NCI-H128 (cell line): ENCODE measurements at regions not wholly inside any gene's neighbourhood (a gene's known extent, or its start where the extent isn't known, plus 50 kb on each side); places are given as distances from the start of the nearest gene placed in this dataset.
"Not testable (repeated sequence)": the region's sequence is repeated elsewhere in the genome, so short reads cannot be mapped to it uniquely, and the experiment has no call there.

ENCODE experiments used
- DNase-seq: peaks from one replicate; lab custom pipeline; 2025; ENCODE audit not compliant: unreplicated experiment; lab: John Stamatoyannopoulos, UW

DNA sequence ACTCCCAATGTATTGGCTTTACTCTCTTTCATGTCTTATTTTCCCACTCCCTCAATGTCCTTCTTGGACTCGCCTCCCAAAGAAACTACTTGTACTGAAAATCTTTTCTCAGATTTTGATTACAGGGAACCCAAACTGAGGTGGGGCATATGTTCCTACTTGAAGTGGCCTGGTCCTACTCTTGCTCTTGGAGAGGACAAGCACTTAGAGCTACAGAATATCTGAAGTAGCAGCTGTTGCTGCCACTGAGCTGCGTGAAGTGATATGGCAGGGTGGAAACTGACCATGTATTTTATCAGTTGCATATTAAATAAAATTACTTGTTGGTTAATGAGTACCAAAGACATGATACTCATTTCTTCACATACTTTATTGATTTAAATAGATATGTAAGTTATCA, 129.5 kb downstream of the TSEN15 start:
- no peak for DNase-seq

DNA sequence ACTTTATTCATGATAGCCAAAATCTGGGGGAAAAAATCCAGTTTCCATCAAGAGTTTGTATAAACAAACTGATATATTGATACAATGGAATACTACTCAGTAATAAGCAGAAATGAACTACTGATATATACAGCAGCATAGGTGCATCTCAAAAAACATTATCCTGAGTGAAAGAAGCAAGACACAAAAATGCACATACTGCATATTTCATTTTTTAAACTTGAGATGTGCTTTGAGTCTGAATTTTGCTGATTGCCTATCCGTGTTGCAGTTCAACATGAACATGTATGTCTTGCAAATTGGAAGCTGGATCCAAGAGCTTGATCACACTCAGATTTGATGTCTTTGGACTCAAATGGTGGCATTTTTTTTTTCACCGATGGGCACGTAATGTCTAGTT, 132.4 kb downstream of the TSEN15 start:
- no peak for DNase-seq

DNA sequence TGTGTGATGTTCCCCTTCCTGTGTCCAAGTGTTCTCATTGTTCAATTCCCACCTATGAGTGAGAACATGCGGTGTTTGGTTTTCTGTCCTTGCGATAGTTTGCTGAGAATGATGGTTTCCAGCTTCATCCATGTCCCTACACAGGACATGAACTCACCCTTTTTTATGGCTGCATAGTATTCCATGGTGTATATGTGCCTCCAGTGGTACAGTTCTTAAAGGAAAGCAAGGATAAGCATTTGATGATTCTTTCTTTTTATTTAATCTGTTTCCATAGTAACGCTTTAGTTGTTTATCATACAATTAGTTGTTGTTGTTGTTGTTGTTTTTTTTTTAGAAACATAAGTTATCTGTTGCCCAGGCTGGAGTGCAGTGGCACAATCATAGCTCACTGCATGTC, 133.1 kb downstream of the TSEN15 start:
- not testable (repeated sequence) for DNase-seq

DNA sequence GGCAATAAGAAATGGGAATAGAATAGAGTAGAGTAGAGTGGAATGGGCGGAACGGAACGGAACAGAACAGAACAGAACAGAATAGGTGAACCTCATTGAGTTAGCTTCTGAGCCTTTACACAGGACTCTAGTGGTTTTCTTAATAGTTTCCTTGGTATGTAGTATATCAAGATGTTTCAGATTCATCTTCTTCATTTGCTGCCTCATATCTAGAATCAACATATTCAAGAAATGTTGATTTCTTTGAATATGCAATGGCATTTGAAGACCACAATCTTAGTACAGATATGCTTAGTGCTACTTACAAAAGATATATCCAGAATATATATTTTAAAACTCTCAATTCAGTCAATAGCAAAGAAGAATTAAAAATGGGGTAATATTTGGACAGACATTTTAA, 133.8 kb downstream of the TSEN15 start:
- DNase-seq: no peak

DNA sequence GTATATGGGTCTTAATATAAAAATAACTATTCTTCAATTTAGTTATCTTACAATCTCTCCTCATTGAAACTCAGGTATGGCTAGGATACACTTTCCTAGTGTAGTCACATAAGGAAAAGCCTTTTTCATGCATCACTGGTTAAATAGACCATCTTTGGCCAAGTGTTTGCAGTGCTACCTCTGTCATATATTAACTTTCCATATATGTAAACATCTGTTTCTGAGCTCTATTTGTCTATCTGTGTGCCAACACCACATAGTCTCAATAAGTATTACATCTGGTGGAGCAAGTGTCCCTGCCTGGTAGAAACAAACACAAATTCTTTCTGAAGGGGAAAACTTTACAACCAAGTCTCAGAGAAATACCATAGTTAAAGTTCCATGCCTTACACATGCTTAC, 134.6 kb downstream of the TSEN15 start:
- DNase-seq: no peak

DNA sequence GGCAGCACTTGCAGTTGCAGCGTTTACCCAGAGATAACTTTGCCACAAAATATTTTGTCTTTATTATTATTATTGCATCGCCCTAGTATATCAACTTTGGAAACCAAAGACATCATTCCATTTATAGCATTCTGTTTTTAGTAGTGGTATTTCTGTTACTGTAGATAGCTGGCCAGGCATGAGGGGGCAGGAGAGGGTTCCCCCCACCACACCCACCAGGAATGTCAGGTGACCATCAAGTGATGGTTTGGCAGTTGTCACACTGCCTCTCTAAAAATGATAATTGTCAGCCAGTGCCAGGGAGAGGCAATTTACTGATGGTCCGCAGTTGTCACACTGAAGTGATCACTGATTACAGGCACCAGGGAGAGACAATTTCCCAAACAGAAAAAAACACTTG, 135.6 kb downstream of the TSEN15 start:
- DNase-seq: no peak

DNA sequence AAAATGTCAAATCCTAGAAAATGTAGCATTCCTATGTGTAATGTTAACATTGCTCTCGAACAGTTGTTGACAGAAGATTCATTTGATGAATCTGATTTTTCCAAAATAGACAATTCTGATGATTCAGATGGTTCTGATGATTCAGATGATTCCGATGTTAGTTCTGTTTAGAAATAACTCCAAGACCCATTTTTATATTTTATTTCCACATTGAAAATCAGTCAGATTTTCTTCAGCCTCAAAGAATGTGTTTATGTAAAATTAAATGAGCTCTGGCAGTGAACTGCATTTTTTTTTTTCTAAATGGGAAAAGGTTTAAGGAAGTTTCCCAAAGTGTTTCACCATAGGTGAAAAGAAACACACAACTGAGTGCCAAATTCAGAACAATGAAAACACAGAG, 136.5 kb downstream of the TSEN15 start:
- DNase-seq: no peak

DNA sequence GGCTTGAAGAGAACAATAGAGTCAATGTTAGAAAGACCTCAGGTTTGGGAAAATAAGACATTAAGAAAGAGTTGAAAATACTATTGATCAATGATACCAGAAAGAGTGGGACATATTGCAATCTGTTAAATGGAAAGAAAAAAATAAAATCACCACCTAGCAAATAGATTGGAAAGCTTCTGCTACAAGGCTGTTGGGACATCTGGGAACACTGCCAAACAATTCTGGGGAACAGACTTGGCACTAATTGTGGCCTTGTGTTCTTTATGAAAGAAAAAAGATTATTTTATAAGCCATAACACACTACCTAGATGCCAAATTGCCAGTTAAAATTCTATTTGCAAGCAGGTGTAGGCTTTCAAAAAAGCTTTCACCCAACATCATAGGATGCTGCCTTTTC, 137.8 kb downstream of the TSEN15 start:
- DNase-seq: peak; percentile 61

DNA sequence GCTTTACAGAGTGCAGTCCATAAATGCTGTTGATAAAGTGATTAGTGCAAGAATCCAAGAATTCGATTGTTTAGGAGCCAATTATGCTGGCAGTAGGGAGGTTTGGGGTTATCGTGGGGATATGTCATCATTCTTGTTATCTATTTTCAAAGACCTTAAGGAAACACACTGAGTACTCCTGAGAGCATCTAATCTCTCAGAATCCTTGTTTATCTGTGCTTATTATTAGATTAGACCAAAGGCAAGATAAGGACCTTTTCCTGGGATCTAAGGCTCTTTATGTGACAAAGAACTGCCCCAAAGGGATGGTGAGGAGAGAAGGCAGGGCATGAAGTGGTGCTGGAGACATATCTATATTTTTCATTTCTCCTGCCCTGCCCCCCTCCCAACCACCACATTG, 139.1 kb downstream of the TSEN15 start:
- no peak for DNase-seq

DNA sequence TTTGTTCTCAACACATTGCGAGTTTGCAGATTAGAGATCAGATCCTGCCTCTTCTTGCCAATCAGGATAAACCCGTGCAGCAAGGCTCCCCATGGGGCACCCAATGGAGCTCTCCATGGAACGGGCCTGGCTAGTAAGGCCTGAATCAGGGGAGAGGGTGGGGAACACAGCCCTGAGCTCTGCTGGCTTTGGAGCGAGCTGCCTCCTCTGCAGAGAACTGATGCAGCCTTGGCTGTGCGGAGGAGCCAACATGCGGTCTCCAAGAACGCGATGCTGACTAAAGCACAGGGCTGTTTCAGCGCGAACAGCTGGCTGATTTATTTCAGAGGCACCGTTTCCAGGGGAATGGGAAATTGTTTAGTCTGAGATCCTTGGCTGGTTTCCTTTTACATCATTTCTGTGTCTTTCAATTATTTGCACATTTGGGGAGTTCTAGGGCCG, 139.7 kb downstream of the TSEN15 start:
- DNase-seq: no peak

DNA sequence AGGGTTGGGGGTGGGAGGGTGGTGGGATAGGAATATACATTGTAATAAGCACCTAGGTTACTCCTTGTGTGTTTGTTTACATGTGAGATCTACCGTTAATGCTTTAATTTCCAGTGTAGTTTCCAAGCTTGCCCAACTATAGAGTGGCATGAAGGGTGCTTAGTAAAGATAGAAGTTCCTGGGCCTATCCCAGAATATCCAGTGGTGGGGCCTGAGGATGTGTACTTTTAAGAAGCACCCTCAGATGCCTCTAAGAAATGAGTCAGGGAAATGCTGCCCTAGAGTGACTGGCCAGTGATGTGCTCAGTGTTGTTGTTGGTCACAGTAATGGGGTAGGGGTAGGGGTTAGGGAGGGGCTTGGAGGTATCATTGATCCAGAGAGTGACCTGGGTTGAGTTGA, 141.3 kb downstream of the TSEN15 start:
- DNase-seq: no peak

DNA sequence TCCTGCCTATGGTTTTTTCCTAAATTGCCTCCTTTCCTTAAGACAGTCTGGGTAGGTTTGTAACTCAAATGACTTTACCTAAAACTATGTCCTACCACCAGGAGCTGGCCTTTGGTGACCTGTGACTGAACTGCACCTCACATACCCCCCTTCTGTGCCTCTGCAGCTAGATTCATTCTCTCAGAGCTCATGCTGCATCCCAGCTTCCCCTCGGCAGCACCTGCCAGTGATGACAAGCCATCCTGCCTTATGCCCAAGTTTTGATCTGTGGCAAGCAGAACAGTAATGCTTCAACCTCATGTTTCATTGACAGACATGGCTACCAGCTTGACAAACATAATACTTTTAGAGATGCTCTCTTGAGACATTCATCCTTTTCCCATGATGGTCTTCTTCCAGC, 141.9 kb downstream of the TSEN15 start:
- no peak for DNase-seq

DNA sequence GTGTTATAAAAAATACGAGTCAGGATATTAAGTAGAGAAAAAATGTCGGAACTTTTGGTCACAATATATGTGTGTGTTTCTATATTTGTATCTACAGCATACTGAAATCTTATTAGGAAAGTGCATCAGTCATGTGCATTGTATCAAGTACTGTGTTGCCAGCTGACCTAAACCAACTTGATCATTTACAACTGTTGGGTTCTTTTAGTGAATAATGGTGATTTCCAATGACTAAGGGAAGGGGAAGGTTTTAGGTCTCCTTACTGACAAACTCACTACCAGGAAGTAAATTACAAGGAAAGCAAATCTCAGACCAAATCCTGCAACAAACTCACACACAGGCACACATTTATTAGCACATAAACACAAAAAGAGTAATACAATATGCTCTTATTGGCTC, 142.7 kb downstream of the TSEN15 start:
- no peak for DNase-seq

DNA sequence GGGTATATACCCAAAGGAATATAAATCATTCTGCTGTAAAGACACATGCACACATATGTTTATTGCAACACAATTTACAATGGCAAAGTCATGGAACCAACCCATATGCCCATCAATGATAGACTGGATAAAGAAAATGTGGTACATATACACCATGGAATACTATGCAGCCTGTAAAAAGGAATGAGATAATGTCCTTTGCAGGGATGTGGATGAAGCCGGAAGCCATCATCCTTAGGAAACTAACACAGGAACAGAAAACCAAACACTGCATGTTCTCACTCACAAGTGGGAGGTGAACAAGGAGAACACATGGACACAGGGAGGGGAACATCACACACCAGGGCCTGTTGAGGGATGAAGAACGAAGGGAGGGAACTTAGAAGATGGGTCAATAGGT, 144.2 kb downstream of the TSEN15 start:
- not testable (repeated sequence) for DNase-seq

DNA sequence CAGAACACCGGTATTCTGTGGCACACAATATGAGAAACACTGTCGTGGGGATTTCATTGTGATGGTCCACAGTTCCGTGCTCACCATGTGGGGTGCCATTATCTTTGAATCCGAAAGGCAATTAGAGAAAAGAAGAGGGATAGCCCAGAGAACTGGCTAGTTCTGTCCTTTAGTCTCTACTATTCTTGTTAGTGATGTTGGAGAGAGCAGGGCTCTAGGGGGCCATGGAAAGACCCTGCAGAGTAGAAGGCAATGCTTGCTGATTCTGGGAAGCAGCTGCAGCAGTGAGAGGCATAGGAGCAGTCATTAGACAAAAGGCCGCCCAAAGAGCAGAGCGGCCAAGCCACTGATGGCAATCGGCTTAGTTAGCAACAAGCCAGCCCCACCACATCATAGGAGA, 146.3 kb downstream of the TSEN15 start:
- no peak for DNase-seq

DNA sequence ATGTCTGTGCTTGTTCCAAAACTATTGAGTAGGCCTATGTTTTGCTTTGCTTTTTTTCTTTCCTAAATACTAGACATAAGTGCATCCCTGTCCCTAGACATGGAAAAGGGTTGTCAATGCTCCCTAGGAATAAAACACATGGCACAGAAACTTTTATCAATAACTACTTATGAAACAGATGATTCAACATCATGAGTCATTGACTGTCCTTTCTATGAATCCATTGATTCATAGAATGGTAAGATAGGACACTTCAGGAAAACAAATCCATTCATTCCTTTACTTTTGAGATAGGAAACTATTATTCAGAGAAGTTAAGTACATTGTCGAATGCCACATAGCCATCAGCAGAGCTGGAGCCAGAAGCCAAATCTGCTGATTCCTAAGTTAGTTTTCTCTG, 147.5 kb downstream of the TSEN15 start:
- DNase-seq: no peak

DNA sequence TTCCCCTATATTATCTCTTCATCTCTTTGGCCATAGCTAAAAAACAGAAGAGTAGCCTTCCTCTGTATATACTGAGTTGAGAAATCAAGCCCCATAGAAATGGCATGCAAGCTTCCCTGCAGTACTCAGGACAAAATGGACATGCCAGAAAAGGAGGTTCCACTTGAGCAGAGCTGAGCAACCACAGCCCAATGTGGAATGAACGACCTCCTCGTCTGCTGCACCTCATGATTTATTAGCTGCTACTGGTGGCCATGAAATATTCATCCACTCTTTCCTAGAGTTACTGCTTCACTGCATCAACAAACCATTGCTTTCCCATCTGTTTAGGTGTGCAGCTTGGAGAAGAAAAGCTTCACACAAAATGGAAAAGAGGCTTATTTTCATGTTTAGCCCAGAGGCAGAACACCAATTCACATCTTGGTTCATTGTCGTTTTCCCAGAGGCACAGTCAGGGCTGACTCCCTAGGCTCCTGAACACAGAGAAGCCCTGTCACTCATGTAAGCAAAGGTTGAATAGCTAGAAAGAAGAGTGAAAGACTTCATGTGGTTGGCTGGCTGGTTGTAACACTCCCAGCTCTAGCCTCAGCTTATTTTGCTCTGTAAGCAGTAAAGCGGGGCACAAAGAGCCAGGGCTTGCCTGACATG, 148.0 kb downstream of the TSEN15 start:
- no peak for DNase-seq

DNA sequence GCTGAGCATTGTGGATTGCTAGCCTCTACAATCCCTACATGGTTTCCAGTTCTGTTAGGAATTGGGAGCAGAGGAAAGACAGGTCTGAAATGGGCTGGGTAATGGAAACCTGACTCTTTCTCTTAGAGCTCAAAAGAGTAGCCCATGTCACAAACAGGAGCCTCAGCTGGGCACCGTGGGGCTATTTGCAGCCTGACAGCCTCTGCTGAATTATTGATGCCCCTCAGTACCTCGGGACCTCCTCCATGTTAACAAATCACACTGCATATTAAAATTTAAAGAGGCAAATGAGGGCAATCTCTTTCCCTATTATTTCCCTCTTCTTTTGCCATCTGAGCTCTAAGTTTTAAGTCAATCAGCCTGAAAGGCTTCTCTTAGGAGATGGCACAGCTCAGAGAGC, 157.1 kb downstream of the TSEN15 start:
- DNase-seq: no peak

DNA sequence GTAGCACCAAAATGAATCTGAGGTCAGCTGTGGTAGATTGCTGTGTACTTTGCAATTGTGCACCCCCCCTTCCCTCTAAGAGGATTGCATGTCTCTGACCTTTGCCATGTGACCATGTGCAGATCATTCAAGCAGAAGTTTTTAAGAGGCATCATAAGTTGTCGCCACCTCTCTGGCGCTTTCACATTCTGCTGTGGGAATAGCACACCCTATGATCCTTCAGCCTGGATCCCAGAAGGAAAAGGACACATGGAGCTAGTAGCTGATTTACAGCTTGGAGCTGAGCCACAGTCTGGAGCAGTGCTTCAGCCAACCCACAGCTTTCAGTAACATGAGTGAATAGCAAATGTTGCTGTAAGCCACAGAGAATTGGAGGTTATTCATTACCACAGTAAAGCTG, 158.5 kb downstream of the TSEN15 start:
- DNase-seq: no peak

DNA sequence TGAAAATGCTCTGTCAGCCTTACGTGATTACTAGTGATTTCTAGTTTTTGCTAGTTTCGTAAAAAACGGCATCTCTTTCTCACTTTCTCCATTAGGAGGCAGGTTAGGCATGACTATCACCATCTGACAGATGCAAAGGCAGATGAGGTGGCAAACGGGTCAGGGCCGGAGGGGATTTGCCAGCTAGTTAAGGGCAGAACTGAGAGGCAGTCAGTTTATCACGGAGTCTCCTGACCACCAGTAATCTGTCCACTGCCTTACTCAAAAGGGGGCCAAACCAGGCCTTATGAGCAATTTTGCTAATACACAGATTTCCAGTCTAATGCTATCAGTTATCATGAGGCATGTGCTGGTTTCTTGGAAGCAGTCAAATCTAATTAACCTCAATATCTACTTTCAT, 159.3 kb downstream of the TSEN15 start:
- DNase-seq: no peak

DNA sequence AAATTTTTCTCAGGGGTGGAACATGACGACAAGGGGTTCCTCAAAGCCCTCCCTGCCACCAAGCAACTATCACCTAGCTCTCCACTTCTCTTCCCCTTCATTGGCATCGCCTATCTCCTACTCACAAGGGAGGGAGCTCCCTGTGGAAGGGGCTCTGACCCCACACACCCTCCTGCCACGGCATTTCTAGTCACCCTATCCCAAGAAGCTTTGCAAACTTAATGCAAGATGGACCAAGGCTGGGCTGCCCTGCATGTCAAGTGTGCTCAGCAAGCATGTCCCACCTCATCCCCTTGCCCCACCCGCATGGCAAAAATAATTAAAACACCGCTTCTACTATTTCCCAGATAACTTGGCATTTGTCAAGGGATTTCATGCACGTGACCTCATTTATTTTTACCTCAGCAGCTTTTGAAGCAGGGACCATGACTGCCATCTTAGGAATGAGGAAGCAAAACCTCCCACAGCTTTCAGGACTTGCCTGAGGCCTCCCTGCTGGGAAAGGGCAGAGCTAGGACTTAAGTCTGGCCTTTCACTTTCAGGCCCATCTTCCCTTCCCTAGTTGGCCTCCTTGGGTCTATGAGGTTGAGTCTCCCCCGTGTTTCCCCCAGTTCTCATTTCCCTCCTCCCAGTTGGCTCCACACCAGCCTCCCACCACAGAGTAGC, 161.3 kb downstream of the TSEN15 start:
- DNase-seq: no peak

DNA sequence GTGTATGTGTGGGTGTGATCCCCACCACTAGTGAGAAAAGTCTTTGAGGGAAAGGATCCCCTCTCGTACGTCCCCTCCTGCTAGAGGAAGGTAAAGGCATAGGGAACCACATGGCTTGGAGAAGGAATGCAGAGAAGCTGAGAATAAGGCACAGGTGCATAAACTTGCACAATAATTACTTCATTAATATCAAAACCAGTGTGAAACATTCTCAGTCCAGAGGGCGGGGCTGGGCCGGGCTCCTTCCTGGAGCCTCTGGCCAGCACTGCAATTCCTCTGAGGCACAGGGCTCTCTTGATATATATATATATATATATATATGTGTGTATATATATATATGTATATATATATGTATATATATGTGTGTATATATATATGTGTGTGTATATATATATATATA, 162.6 kb downstream of the TSEN15 start:
- no peak for DNase-seq

DNA sequence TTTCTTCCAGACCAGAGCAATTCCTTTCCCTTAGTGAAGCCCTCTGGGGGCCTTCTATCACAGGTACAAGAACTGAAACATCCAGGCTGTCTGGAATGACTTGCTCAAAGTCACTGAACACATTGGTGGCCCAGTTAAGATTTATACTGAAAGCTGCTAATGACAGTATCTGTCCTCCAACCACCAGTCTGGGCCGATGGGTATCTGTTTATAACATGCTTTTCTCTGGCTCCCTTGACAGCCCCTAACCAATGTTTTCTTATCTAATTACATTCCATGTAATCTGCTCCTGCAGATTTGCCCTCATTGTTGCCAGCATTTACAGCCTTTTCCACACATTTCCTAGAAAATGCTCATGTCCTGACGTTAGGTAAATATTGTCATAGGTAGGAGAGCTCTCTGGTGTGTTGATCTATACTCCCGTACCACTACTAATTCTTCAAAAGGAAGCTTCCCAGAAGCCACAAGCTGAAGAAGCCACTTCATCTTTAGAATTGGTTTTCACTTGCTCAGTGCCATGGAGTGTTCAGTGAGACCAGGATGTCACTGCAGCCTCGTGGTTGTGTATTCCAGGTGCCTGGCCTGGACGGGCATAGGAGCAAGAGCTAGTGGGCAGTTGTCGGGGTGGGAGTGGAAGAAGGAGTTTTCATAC, 163.9 kb downstream of the TSEN15 start:
- DNase-seq: no peak
